ENCODE measurements at regions not wholly inside any gene's neighbourhood (a gene's known extent, or its start where the extent isn't known, plus 50 kb on each side); places are given as distances from the start of the nearest gene placed in this dataset.
A peak's percentile ranks its signal among the peaks of the same experiment; 100 is the strongest.

DNA sequence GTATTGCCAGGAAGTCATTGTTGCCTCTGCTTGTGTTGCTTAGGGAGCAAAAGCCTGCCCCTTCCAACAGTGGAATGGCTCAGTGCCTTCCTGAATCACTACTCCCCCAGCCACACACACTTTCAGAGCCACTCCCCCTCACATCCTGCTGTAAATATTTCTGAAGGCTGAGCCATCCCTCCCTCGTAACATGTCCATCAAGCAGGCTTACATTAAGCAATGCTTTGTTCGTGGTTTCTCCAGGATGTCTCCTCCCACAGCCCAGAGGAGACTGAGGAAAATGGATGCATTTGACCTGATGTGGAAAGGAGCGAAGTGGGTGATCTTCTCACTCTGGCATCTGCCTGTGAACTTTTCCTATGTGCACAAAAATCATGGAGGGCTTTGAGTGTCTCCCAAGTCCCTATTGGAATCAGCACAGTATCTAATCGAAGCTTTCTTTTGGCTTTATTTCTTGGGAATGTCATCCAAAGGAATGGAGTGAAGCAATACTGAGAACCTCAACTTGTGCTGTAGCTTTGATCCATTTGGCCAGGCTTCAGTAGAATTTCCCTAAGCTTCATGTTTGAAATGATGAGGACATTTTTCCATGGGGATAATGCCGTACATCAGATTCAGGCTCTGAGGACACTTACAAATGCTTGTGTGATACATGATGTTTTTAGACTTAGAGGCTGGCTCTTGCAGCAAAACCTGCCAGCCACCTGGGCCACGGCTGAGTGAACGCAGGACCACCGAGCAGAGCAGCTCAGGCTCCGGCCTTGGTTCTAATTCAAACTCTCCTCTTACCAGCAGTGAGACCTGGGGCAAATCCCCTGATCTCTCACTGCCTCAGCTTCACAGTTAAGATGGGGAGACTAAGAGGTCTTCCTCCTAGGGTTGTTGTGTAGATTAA lies 389.1 kb downstream of the ENC1 start:
- Mint-ChIP-seq H3K27me3 (peaks cover 8% of the 10 kb centered on the region), H3K4me3 (no peak overlapping the region), H3K4me1 (no peaks in the 10 kb centered on the region), H3K9me3 (ENCODE audit: low read depth) (no peaks in the 10 kb centered on the region), H3K36me3 (no peaks in the 10 kb centered on the region), H3K27ac (no peak overlapping the region)
- ATAC-seq (no peak), DNase-seq (no peak)
- CTCF ChIA-PET = no interaction called here

DNA sequence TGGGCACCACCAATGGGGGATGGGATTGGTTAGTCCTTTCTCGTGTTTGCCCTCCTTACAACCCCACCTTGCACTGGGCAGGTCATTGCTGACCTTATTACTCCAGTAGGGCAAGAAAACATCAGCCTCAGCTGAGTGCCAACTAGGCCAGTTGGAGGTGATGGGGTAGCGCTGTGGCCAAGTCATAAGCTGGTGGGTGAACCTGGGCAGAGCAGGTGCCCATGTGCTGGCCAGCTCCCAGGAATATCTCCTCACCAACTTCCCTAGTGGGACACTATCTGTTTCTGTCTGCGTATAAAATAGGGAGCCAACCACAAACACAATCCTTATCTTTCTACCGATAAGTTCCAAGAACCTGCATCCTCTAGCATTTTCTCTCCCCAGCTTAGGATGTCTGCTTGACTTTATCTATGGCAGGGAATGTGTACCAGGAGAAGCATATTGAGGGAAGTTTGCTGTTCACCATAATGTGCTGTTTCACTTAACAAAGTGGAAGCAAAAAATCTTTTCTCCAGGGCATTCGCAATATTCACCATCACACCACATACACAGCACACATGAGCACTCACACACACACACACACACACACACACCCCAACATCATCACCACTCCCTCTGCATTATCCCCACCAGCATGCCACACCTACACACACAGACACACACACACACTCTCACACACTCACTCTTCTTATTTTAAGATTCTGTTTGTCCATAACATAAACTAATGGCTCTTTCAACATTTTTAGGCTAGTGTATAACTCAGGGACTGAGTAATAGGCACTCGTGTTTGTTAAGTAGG lies 390.0 kb downstream of the ENC1 start:
- Mint-ChIP-seq H3K9me3 (ENCODE audit: low read depth) (no peaks in the 10 kb centered on the region), H3K36me3 (no peaks in the 10 kb centered on the region), H3K27me3 (peaks cover 5% of the 10 kb centered on the region), H3K4me3 (no peak overlapping the region), H3K27ac (no peak overlapping the region), H3K4me1 (no peaks in the 10 kb centered on the region)
- ATAC-seq = no peak
- CTCF ChIA-PET = no interaction called here
- no peak for DNase-seq

GRCh38 chr5:74248576-74248975 lies 392.0 kb downstream of the ENC1 start:
- Mint-ChIP-seq H3K27me3 (peaks cover 2% of the 10 kb centered on the region), H3K36me3 (no peaks in the 10 kb centered on the region), H3K27ac (no peak overlapping the region), H3K9me3 (ENCODE audit: low read depth) (no peaks in the 10 kb centered on the region), H3K4me3 (no peak overlapping the region), H3K4me1 (no peaks in the 10 kb centered on the region)
- ATAC-seq (no peak), DNase-seq (no peak)
- CTCF ChIA-PET = no interaction called here

DNA sequence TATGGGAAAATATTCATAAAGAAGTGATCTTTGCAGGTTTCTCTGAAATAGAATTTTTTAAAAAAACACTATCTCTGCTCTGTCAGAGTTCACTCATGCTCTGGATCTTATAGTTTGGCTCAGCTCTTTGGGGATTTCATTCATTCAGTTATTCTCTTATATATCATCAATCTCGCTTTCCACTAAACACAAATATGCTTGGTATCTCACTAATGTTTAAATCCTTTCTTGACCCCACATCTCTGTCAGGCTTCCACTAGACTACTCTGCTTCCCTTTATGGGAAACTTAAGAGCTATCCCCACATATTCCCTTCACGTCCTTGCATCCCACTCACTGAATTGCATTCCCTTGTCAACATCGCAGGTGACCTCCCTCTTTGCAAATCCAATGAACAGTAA lies 396.1 kb downstream of the ENC1 start:
- CTCF ChIA-PET = no interaction called here
- Mint-ChIP-seq H3K4me3 (no peak overlapping the region), H3K4me1 (peaks cover 9% of the 10 kb centered on the region), H3K9me3 (ENCODE audit: low read depth) (no peaks in the 10 kb centered on the region), H3K36me3 (no peaks in the 10 kb centered on the region), H3K27me3 (peaks cover 8% of the 10 kb centered on the region), H3K27ac (no peak overlapping the region)
- no peak for ATAC-seq
- no peak for DNase-seq

GRCh38 chr5:74243634-74244033 lies 396.9 kb downstream of the ENC1 start:
- ATAC-seq (no peak), DNase-seq (no peak)
- Mint-ChIP-seq H3K27me3 (peaks cover 8% of the 10 kb centered on the region), H3K9me3 (ENCODE audit: low read depth) (no peaks in the 10 kb centered on the region), H3K27ac (no peak overlapping the region), H3K4me1 (peaks cover 9% of the 10 kb centered on the region), H3K36me3 (no peaks in the 10 kb centered on the region), H3K4me3 (no peak overlapping the region)
- CTCF ChIA-PET = no interaction called here

DNA sequence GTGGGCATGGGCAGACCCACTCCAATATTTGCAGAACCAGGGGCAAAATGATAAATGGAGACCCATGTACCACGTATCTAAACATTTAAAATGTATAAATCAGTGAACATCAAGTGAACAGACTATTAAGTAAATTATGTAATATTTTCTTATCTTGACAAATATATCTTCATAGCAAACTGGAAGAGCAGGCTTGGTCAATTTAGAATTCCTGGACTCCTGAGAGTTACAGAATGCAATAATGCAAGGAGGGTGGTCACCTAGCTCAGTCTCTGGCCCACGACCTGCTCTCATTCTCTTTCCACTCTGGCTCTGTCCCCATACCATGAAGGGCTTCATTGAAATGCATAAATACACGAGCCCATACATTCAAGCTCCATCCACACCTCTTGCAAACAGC lies 398.0 kb downstream of the ENC1 start:
- DNase-seq (no peak), ATAC-seq (no peak)
- H3K36me3 Mint-ChIP-seq = no peaks in the 10 kb centered on the region
- peaks cover 8% of the 10 kb centered on the region for H3K27me3 Mint-ChIP-seq
- no peaks in the 10 kb centered on the region for H3K9me3 Mint-ChIP-seq (ENCODE audit: low read depth)
- peaks cover 9% of the 10 kb centered on the region for H3K4me1 Mint-ChIP-seq
- CTCF ChIA-PET = no interaction called here
- no peak overlapping the region for H3K4me3 Mint-ChIP-seq
- no peak overlapping the region for H3K27ac Mint-ChIP-seq

DNA sequence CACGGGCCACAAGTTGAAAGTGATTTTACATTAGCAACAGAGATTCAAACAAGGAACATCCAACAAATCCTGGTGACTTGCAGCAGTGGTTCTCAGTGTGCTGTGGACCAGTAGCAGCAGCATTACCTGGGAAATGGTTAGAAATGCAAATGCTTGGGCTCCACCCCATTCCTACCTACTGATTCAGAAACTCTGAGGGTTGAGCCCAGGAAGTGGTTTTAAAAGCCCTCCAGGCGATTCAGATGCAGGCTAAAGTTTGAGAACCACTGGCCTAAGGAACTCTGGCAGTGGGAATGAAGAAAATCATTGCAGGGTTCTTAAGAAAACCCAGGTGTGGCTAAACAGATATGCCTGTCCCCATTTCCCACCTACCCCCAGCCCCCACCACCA lies 398.8 kb downstream of the ENC1 start:
- no peak for ATAC-seq
- Mint-ChIP-seq H3K9me3 (ENCODE audit: low read depth) (no peaks in the 10 kb centered on the region), H3K27ac (no peak overlapping the region), H3K36me3 (no peaks in the 10 kb centered on the region), H3K27me3 (peaks cover 8% of the 10 kb centered on the region), H3K4me1 (peaks cover 9% of the 10 kb centered on the region), H3K4me3 (no peak overlapping the region)
- CTCF ChIA-PET = no interaction called here
- DNase-seq = no peak

DNA sequence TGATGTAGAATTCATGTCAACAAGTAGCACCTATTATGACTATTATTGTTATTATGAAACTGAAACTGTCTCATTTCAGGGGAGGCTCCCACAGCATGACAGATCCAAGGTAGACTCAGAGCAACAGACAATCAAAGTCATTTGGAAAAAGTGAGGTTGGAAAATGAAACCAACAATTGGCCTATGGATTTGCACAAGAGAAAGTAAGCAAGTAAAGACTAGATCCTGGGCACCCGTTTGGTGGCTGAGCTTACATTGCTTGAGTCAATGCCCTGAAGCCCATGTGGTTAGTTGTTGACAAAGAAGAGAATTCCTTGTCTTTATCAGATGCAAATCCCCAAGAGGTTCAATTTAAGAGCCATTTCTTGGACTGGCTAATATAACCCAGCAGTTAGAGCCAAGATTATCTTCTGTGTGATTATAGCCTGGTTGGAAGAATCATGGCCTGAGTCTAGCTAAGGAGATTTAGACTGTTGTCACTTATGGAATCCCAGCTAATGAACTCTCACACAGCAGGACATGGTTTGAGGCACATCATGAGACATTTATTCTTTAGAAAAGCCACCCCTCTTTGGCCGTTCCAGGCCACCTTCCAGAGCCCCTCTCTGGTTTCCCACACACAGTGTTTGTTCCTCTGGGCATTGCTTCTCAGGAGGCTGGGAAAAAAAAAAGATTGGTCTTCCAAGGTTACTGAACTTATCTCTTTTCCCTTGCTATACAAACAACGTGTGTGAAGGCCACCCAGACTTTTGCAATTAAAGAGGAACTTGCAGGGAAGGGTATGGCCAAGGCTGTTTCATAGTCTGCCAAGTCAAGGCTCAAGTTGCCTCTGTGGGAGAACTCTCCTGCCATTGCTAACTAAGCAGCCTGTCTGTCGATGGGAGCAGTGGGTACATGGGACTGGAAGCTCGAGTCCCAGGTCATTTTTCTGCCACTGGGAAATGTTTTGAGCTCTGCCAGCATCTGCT lies 399.5 kb downstream of the ENC1 start:
- Mint-ChIP-seq H3K4me1 (peaks cover 9% of the 10 kb centered on the region), H3K36me3 (no peaks in the 10 kb centered on the region), H3K27me3 (peaks cover 8% of the 10 kb centered on the region), H3K9me3 (ENCODE audit: low read depth) (no peaks in the 10 kb centered on the region), H3K27ac (no peak overlapping the region), H3K4me3 (no peak overlapping the region)
- CTCF ChIA-PET = no interaction called here
- peak; percentile 12 for ATAC-seq
- no peak for DNase-seq

- peaks cover 11% of the 10 kb centered on the region for H3K27me3 Mint-ChIP-seq
- no peaks in the 10 kb centered on the region for H3K9me3 Mint-ChIP-seq (ENCODE audit: low read depth)
- no peaks in the 10 kb centered on the region for H3K36me3 Mint-ChIP-seq
- peaks cover 9% of the 10 kb centered on the region for H3K4me1 Mint-ChIP-seq
- ATAC-seq = no peak
- no peak overlapping the region for H3K27ac Mint-ChIP-seq
- no peak for DNase-seq
- CTCF ChIA-PET = no interaction called here
- H3K4me3 Mint-ChIP-seq = no peak overlapping the region
Observed at GRCh38 chr5:74239261-74239660, 401.3 kb downstream of the ENC1 start.

GRCh38 chr5:74237571-74238145 lies 402.9 kb downstream of the ENC1 start:
- H3K4me1 Mint-ChIP-seq = peaks cover 9% of the 10 kb centered on the region

DNA sequence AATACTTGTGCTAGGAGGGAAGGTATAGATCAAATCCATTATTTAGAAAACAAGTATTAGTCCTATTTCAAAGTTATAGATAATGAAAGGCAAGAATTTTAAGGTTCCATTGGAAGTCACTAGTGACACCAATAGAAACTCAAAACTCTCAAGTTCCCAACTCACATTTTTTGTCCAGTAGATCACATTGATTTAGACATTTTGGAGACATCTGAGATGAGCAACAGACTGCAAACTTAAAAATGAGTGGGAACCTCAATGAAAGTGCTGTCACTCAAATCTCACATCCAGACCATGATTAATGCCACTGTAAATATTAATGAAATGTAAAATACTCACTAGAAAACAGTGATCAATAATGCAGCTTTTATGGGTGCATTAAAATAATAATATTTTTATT lies 405.0 kb downstream of the ENC1 start:
- H3K27me3 Mint-ChIP-seq = peaks cover 11% of the 10 kb centered on the region
- H3K4me1 Mint-ChIP-seq = peaks cover under 1% of the 10 kb centered on the region
- H3K9me3 Mint-ChIP-seq (ENCODE audit: low read depth) = no peaks in the 10 kb centered on the region
- H3K4me3 Mint-ChIP-seq = no peak overlapping the region
- H3K27ac Mint-ChIP-seq = no peak overlapping the region
- DNase-seq = no peak
- ATAC-seq = no peak
- no peaks in the 10 kb centered on the region for H3K36me3 Mint-ChIP-seq
- CTCF ChIA-PET = no interaction called here

More at GRCh38 chr5:74237571-74238145, 402.9 kb downstream of the ENC1 start:
- Mint-ChIP-seq H3K36me3 (no peaks in the 10 kb centered on the region), H3K4me3 (no peak overlapping the region), H3K27me3 (peaks cover 11% of the 10 kb centered on the region), H3K27ac (no peak overlapping the region), H3K9me3 (ENCODE audit: low read depth) (no peaks in the 10 kb centered on the region)
- CTCF ChIA-PET = no interaction called here
- no peak for ATAC-seq
- DNase-seq = no peak

GRCh38 chr5:74233571-74233970 lies 407.0 kb downstream of the ENC1 start:
- Mint-ChIP-seq H3K4me3 (no peak overlapping the region), H3K4me1 (no peaks in the 10 kb centered on the region), H3K36me3 (no peaks in the 10 kb centered on the region), H3K27ac (no peak overlapping the region), H3K27me3 (peaks cover 11% of the 10 kb centered on the region), H3K9me3 (ENCODE audit: low read depth) (no peaks in the 10 kb centered on the region)
- CTCF ChIA-PET = no interaction called here
- ATAC-seq (no peak), DNase-seq (no peak)

DNA sequence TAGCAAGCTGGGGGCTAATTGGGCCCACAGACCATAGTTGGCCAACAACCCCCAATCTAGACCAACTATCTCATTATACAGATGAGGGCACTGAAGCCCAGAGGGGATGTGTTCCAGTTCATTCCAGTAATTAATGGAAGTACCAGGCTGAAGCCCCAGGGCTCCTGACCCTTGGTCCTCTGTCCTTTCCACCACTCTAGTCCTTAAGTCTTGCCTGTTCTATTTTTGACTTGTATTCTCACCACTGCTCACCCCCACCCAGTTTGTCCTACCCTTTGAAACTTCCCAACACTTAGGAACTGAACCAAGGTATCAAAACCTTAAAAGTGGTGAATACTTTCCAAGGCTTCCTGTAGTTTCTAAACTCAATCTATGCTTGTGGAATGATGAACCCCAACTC lies 407.4 kb downstream of the ENC1 start:
- no peak for ATAC-seq

More for the DNA sequence above, 407.4 kb downstream of the ENC1 start:
- no peaks in the 10 kb centered on the region for H3K9me3 Mint-ChIP-seq (ENCODE audit: low read depth)
- peaks cover 11% of the 10 kb centered on the region for H3K27me3 Mint-ChIP-seq
- H3K27ac Mint-ChIP-seq = no peak overlapping the region
- H3K36me3 Mint-ChIP-seq = no peaks in the 10 kb centered on the region
- CTCF ChIA-PET = no interaction called here
- H3K4me3 Mint-ChIP-seq = no peak overlapping the region
- DNase-seq = no peak
- no peaks in the 10 kb centered on the region for H3K4me1 Mint-ChIP-seq

Data from activated CD8-positive, alpha-beta memory T cell treated with anti-CD3 and anti-CD28 coated beads, Interleukin-2, amount 10 ng/mL, durations not matched to agents 7 days and 5 days (primary cell).